Endothelial cell of umbilical vein (primary cell): ENCODE measurements at regions not wholly inside any gene's neighbourhood (a gene's known extent, or its start where the extent isn't known, plus 50 kb on each side); places are given as distances from the start of the nearest gene placed in this dataset.

Source experiments
- BruUV-seq: library from RNA; stranded (reverse); fragments of 400-500 nt; replicated peaks from 2 replicates; lab custom pipeline; 2021; lab: Mats Ljungman, UMichigan
- CTCF ChIA-PET: fragments of 300-600, 350-600 bp; sonication (Branson Sonifier 250); formaldehyde crosslinking; loops from one replicate; lab custom pipeline; 2021; ENCODE audit warnings: antibody characterized with exemption, inconsistent platforms; lab: Charles Lee
- POLR2A ChIA-PET: fragments of 300-600, 350-600 bp; sonication (Branson Sonifier 250); formaldehyde crosslinking; loops from one replicate; lab custom pipeline; 2021; ENCODE audit warnings: antibody characterized with exemption, inconsistent platforms; lab: Charles Lee
- DNase-seq: peaks from one replicate; pipeline ENCODE4 v3.0.0-alpha.2; 2011; ENCODE audit warnings: low read depth, low spot score
- FAIRE-seq: peaks from 2 replicates; lab custom pipeline; 2011; peaks lifted over from hg19 to GRCh38; lab: Jason Lieb, UNC
- H2AFZ ChIP-seq: 2 replicates; pipeline ENCODE4 v1.6.0; 2012; ENCODE audit warnings: low read depth, low read length, control low read depth, inconsistent platforms
- H3K27ac ChIP-seq: 2 replicates; pipeline ENCODE4 v1.5.1; 2011; ENCODE audit warnings: low read depth, mild to moderate bottlenecking, control low read depth, low read length, moderate library complexity; ENCODE audit not compliant: insufficient read depth
- H3K27me3 ChIP-seq, 2 experiments: 2 replicates each; pipeline versions ENCODE4 v1.6.0 to v1.6.1; 2011; ENCODE audit warnings: low read length in 2 of 2, mixed read lengths in 1 of 2; ENCODE audit not compliant: control insufficient read depth in 2 of 2, insufficient read depth in 2 of 2
- H3K36me3 ChIP-seq, 2 experiments: 2 replicates in 1 of 2; 3 replicates in 1 of 2; pipeline ENCODE4 v1.5.1; 2011; ENCODE audit warnings: low read length in 2 of 2, mild to moderate bottlenecking in 1 of 2, moderate library complexity in 1 of 2; ENCODE audit not compliant: control insufficient read depth in 2 of 2, insufficient read depth in 2 of 2; ENCODE audit errors: extremely low read depth in 1 of 2
- H3K4me1 ChIP-seq: 3 replicates; pipeline ENCODE4 v1.5.1; 2011; ENCODE audit warnings: mild to moderate bottlenecking, low read length; ENCODE audit not compliant: control insufficient read depth, insufficient read depth; ENCODE audit errors: extremely low read depth
- H3K4me2 ChIP-seq: 2 replicates; pipeline ENCODE4 v1.6.1; 2011; ENCODE audit warnings: low read length, control low read depth, mixed read lengths; ENCODE audit not compliant: insufficient read depth
- H3K4me3 ChIP-seq, 3 experiments: fragments of 200-600 bp in 1 of 3; sonication (generic), shearing (Covaris generic) in 1 of 3; replicated peaks in 1 of 3; 2 replicates each; pipeline ENCODE4 v1.5.1; 2011 to 2016; ENCODE audit warnings: control low read depth in 3 of 3, low read length in 3 of 3, mild to moderate bottlenecking in 2 of 3, inconsistent platforms in 1 of 3, low read depth in 1 of 3, moderate library complexity in 1 of 3; ENCODE audit not compliant: insufficient read depth in 1 of 3
- H3K79me2 ChIP-seq: 2 replicates; pipeline ENCODE4 v1.6.0; 2012; ENCODE audit warnings: low read length, inconsistent platforms; ENCODE audit not compliant: control insufficient read depth, insufficient read depth
- H3K9ac ChIP-seq: replicated peaks from 2 replicates; pipeline ENCODE3; 2011; ENCODE audit warnings: low read length, control low read depth; ENCODE audit not compliant: insufficient read depth; ENCODE audit errors: extremely low read depth
- H3K9me1 ChIP-seq: replicated peaks from 3 replicates; pipeline ENCODE4 v1.6.0; 2011; ENCODE audit warnings: mild to moderate bottlenecking, low read length; ENCODE audit not compliant: control insufficient read depth, insufficient read depth; ENCODE audit errors: extremely low read depth
- H3K9me3 ChIP-seq: replicated peaks from 2 replicates; pipeline ENCODE4 v1.5.1; 2012; ENCODE audit warnings: low read length, inconsistent platforms; ENCODE audit not compliant: control insufficient read depth, insufficient read depth
- H4K20me1 ChIP-seq: replicated peaks from 2 replicates; pipeline ENCODE3; 2011; ENCODE audit warnings: mild to moderate bottlenecking, low read length; ENCODE audit not compliant: control insufficient read depth, insufficient read depth; ENCODE audit errors: extremely low read depth
- EZH2 ChIP-seq: IDR thresholded peaks from 2 replicates; pipeline ENCODE4 v1.6.1; 2012; ENCODE audit warnings: borderline replicate concordance, low read depth, mild to moderate bottlenecking, moderate library complexity, low read length, inconsistent platforms; ENCODE audit not compliant: severe bottlenecking
- FOS ChIP-seq: IDR thresholded peaks from 2 replicates; pipeline ENCODE4 v1.6.1; 2011; ENCODE audit warnings: mild to moderate bottlenecking, low read length, moderate library complexity, borderline replicate concordance; ENCODE audit not compliant: insufficient read depth
- GATA2 ChIP-seq: IDR thresholded peaks from 2 replicates; pipeline ENCODE4 v1.7.0; 2011; ENCODE audit warnings: low read depth, mild to moderate bottlenecking, moderate library complexity, mixed read lengths, low read length; ENCODE audit not compliant: insufficient read length, insufficient read depth
- JUN ChIP-seq: IDR thresholded peaks from 2 replicates; pipeline ENCODE4 v1.6.1; 2011; ENCODE audit warnings: borderline replicate concordance, low read depth; ENCODE audit not compliant: insufficient read length, insufficient read depth
- MAX ChIP-seq: IDR thresholded peaks from 2 replicates; pipeline ENCODE4 v1.6.1; 2011; ENCODE audit not compliant: insufficient read depth, insufficient read length
- MYC ChIP-seq: IDR thresholded peaks from one replicate; pipeline ENCODE4 v1.6.1; 2011; ENCODE audit warnings: mild to moderate bottlenecking, low read depth, low read length
- POLR2A ChIP-seq: IDR thresholded peaks from 2 replicates; pipeline ENCODE4 v1.6.1; 2012; ENCODE audit warnings: low read depth, mild to moderate bottlenecking, control low read depth, low read length
- POLR2AphosphoS5 ChIP-seq: IDR thresholded peaks from 2 replicates; pipeline ENCODE4 v1.6.1; 2012; ENCODE audit warnings: low read depth, mild to moderate bottlenecking, control low read depth, low read length, moderate library complexity; ENCODE audit not compliant: insufficient read depth
- dilution Hi-C: fragments of 300-500 bp; cut with MboI; formaldehyde crosslinking; loops from one replicate; pipeline ENCODE4 v1.15.0; 2019; ENCODE audit warnings: low sequenced_read_pairs; ENCODE audit not compliant: extremely low pct_ligation_motif_present
- intact Hi-C: fragments of 100-400 bp; cut with micrococcal nuclease; formaldehyde crosslinking; loops from one replicate; pipeline ENCODE4 v1.10.0; 2022
- TF ChIP-seq, protein P1 (sequence below), 2 donors: IDR thresholded peaks; 1 replicate in 1 of 2; 2 replicates in 1 of 2; pipeline ENCODE4 v1.5.1; 2011; ENCODE audit warnings: low read length in 2 of 2, mild to moderate bottlenecking in 2 of 2, moderate library complexity in 2 of 2, control low read depth in 1 of 2, inconsistent platforms in 1 of 2, low read depth in 1 of 2; ENCODE audit not compliant: insufficient read depth in 1 of 2; ENCODE audit errors: extremely low read depth in 1 of 2

GRCh38 chr9:89679581-89679980 is 74.8 kb downstream of the GADD45G start:
- no peak overlapping the region for H2AFZ ChIP-seq
- no peaks in the 10 kb centered on the region for H3K9me3 ChIP-seq
- no peak overlapping the region for H3K9ac ChIP-seq
- H3K27me3 ChIP-seq, result no peaks in the 10 kb centered on the region
- no peak for TF ChIP-seq JUN
- TF ChIP-seq EZH2, result no peak
- no peak for TF ChIP-seq FOS
- no peak for TF ChIP-seq GATA2
- TF ChIP-seq, protein P1, sequence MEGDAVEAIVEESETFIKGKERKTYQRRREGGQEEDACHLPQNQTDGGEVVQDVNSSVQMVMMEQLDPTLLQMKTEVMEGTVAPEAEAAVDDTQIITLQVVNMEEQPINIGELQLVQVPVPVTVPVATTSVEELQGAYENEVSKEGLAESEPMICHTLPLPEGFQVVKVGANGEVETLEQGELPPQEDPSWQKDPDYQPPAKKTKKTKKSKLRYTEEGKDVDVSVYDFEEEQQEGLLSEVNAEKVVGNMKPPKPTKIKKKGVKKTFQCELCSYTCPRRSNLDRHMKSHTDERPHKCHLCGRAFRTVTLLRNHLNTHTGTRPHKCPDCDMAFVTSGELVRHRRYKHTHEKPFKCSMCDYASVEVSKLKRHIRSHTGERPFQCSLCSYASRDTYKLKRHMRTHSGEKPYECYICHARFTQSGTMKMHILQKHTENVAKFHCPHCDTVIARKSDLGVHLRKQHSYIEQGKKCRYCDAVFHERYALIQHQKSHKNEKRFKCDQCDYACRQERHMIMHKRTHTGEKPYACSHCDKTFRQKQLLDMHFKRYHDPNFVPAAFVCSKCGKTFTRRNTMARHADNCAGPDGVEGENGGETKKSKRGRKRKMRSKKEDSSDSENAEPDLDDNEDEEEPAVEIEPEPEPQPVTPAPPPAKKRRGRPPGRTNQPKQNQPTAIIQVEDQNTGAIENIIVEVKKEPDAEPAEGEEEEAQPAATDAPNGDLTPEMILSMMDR (IDR thresholded peaks at IDR 0.05; ENCODE audit: extremely low read depth in 1 of 2, insufficient read depth in 1 of 2, low read depth in 1 of 2, low read length in 2 of 2), result no peak
- no peak for TF ChIP-seq POLR2A
- TF ChIP-seq MYC, result no peak
- TF ChIP-seq POLR2AphosphoS5, result no peak
- TF ChIP-seq MAX, result no peak
- POLR2A ChIA-PET, result no interaction called here
- no peaks in the 10 kb centered on the region for H3K79me2 ChIP-seq
- dilution Hi-C loops (no loop called here), intact Hi-C loops (no loop called here)
- H4K20me1 ChIP-seq, result no peaks in the 10 kb centered on the region
- FAIRE-seq (no peak), DNase-seq (no peak)
- no peak overlapping the region for H3K4me2 ChIP-seq
- CTCF ChIA-PET, result no interaction called here
- no peak overlapping the region for H3K4me3 ChIP-seq
- no peaks in the 10 kb centered on the region for H3K4me1 ChIP-seq
- H3K9me1 ChIP-seq, result no peaks in the 10 kb centered on the region
- no TSS peak for BruUV-seq
- H3K36me3 ChIP-seq, result no peaks in the 10 kb centered on the region
- H3K27ac ChIP-seq, result no peak overlapping the region
